Upper lobe of right lung (tissue), 1 donor: ENCODE measurements at regions not wholly inside any gene's neighbourhood (a gene's known extent, or its start where the extent isn't known, plus 50 kb on each side); places are given as distances from the start of the nearest gene placed in this dataset.
A peak's percentile ranks its signal among the peaks of the same experiment; 100 is the strongest.

ENCODE experiments used
- ATAC-seq: fragments of 200-7000 bp; cut with Tn5 transposase; one replicate; pipeline ENCODE4 v1.9.1; 2020; ENCODE audit warnings: mild to moderate bottlenecking, moderate library complexity
- DNase-seq: peaks from one replicate; pipeline ENCODE4 v3.0.0-alpha.2; 2020
- H3K27ac ChIP-seq: fragments of 200-600 bp; one replicate; pipeline ENCODE4 v1.8.0; 2022
- H3K27me3 ChIP-seq: fragments of 200-600 bp; one replicate; pipeline ENCODE4 v1.8.0; 2022; ENCODE audit warnings: mild to moderate bottlenecking
- H3K36me3 ChIP-seq: fragments of 200-600 bp; one replicate; pipeline ENCODE4 v1.8.0; 2022
- H3K4me1 ChIP-seq: fragments of 200-600 bp; one replicate; pipeline ENCODE4 v1.8.0; 2022
- H3K4me3 ChIP-seq: fragments of 200-600 bp; one replicate; pipeline ENCODE4 v1.8.0; 2022; ENCODE audit warnings: mild to moderate bottlenecking
- H3K9me3 ChIP-seq: fragments of 200-600 bp; one replicate; pipeline ENCODE4 v1.8.0; 2022
- CTCF ChIP-seq: fragments of 200-600 bp; IDR thresholded peaks from one replicate; pipeline ENCODE4 v1.8.0; 2022; ENCODE audit warnings: antibody characterized with exemption
- intact Hi-C: fragments of 100-400 bp; cut with DNase I; formaldehyde crosslinking; loops from one replicate; pipeline ENCODE4 v1.11.0; 2022
- donor health status: DM: no; HTN: yes; CAD: no; lungs with severe emphysema.

- intact Hi-C loops = no loop called here
- no peaks in the 10 kb centered on the region for H3K4me1 ChIP-seq
- H3K36me3 ChIP-seq = no peaks in the 10 kb centered on the region
- H3K9me3 ChIP-seq = no peaks in the 10 kb centered on the region
- TF ChIP-seq CTCF = no peak
- H3K27ac ChIP-seq = no peak overlapping the region
- no peaks in the 10 kb centered on the region for H3K27me3 ChIP-seq
- ATAC-seq (no peak), DNase-seq (no peak)
- no peak overlapping the region for H3K4me3 ChIP-seq
Measured at GRCh38 chr5:19189176-19189575, 798.8 kb downstream of the CDH18 start.

GRCh38 chr5:19193631-19194030 lies 794.4 kb downstream of the CDH18 start:
- intact Hi-C loops = no loop called here
- TF ChIP-seq CTCF = no peak
- ATAC-seq = no peak
- no peaks in the 10 kb centered on the region for H3K4me1 ChIP-seq
- H3K27ac ChIP-seq = no peak overlapping the region
- H3K9me3 ChIP-seq = no peaks in the 10 kb centered on the region
- no peaks in the 10 kb centered on the region for H3K27me3 ChIP-seq
- H3K4me3 ChIP-seq = no peak overlapping the region
- H3K36me3 ChIP-seq = no peaks in the 10 kb centered on the region
- DNase-seq = no peak

- H3K4me1 ChIP-seq = no peaks in the 10 kb centered on the region
- no peak overlapping the region for H3K4me3 ChIP-seq
- H3K27me3 ChIP-seq = no peaks in the 10 kb centered on the region
- H3K27ac ChIP-seq = no peak overlapping the region
- DNase-seq = no peak
- H3K36me3 ChIP-seq = no peaks in the 10 kb centered on the region
- no peak for TF ChIP-seq CTCF
- ATAC-seq = no peak
- no peaks in the 10 kb centered on the region for H3K9me3 ChIP-seq
- intact Hi-C loops = no loop called here
Measured at GRCh38 chr5:19196631-19197030, 791.4 kb downstream of the CDH18 start.

GRCh38 chr5:19200251-19200650 lies 787.7 kb downstream of the CDH18 start:
- intact Hi-C loops = no loop called here
- no peaks in the 10 kb centered on the region for H3K4me1 ChIP-seq
- no peak for TF ChIP-seq CTCF
- H3K27ac ChIP-seq = no peak overlapping the region
- no peaks in the 10 kb centered on the region for H3K9me3 ChIP-seq
- DNase-seq = no peak
- no peak overlapping the region for H3K4me3 ChIP-seq
- H3K27me3 ChIP-seq = no peaks in the 10 kb centered on the region
- ATAC-seq = peak; percentile 24
- H3K36me3 ChIP-seq = no peaks in the 10 kb centered on the region

GRCh38 chr5:19208397-19208796 lies 779.6 kb downstream of the CDH18 start:
- Histone ChIP-seq H3K4me1 (no peaks in the 10 kb centered on the region), H3K27ac (no peak overlapping the region), H3K4me3 (no peak overlapping the region), H3K36me3 (no peaks in the 10 kb centered on the region), H3K27me3 (no peaks in the 10 kb centered on the region), H3K9me3 (no peaks in the 10 kb centered on the region)
- DNase-seq (no peak), ATAC-seq (no peak)
- intact Hi-C loops = no loop called here
- TF ChIP-seq CTCF = no peak

GRCh38 chr5:19210886-19211285 lies 777.1 kb downstream of the CDH18 start:
- no peaks in the 10 kb centered on the region for H3K36me3 ChIP-seq
- no peak for DNase-seq
- no peaks in the 10 kb centered on the region for H3K9me3 ChIP-seq
- H3K27ac ChIP-seq = no peak overlapping the region
- no peaks in the 10 kb centered on the region for H3K4me1 ChIP-seq
- no peaks in the 10 kb centered on the region for H3K27me3 ChIP-seq
- intact Hi-C loops = no loop called here
- no peak overlapping the region for H3K4me3 ChIP-seq
- no peak for ATAC-seq
- no peak for TF ChIP-seq CTCF
